Limb (tissue), 2 donors: ENCODE measurements at regions not wholly inside any gene's neighbourhood (a gene's known extent, or its start where the extent isn't known, plus 50 kb on each side); places are given as distances from the start of the nearest gene placed in this dataset.
A peak's percentile ranks its signal among the peaks of the same experiment; 100 is the strongest.
"Not testable (repeated sequence)": the region's sequence is repeated elsewhere in the genome, so short reads cannot be mapped to it uniquely, and the experiment has no call there.

Experiments used
- DNase-seq, 2 donors: peaks; one replicate each; pipeline ENCODE4 v3.0.0-alpha.2; 2016; ENCODE audit errors: extremely low spot score in 2 of 2

DNA sequence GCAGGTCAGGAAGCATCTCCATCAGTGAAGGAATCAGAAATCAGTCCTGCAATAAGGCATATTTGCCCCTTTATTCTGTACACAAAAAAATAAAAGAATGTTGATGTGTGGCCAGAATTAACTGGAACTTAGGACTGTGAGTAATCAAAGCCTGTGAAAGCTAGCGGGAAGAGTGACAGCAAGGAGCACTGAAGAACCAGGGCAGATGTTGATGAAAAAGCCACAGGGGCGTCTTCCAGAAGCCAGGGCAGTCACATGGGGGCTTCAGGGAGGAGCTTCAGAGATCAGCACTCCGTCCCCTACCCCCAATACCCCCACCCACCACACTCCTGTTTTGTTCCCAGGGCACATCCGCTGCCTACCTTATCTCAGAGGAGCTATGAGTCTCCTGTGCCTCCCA, 502.8 kb downstream of the AJAP1 start:
- no peak for DNase-seq

DNA sequence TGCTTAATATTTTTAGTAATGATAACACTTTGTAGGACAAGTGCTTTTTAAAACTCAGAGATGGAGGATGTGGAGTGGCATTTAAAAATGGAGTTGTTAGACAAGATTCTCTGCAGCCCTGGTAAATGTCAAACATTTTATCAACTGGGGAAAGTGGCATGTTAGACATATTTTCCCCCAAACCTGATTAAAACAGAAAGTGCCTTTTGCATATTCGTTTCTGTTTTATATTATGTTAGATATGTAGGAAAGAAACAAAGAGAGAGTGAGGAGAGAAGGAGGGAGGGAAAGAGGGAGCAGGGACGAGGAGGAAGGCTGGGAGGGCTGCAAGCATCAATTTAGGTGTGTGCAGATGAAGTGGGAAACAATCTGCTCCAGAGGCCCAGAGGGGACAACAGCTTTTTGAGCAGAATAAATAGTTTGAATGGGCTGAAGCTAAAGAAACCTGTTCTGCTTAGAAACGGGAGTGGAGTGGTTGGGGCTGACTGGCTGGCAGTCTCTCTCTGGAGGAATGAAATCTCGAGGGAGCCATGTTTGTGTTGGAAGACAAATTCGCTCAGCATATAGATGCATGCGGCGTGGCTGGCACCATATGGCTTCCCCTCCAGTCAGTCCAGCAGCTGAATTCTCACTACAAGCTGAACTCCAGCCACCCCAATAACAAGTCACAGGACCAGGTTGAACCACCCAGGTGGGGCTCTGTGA, 502.2 kb downstream of the AJAP1 start:
- DNase-seq, result no peak

DNA sequence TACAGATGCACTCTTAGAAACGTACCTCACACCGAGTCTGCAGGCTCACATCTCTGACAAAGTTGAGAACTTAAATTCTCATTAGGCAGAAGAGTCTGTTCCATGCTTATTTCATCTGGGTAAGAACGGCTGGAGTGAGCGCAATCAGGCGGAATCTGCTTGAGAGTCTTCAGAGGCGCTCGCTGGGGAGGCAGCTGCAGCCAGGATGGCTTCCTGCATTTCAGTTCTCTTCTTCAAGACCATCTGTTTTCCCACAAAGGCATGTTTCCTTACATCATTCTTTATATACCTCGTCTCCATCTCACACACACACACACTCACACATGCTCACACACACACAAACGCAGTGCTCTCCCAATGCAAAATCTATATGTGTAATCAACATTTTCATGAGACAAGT, 497.1 kb downstream of the AJAP1 start:
- DNase-seq, result peak in 1 of 2 donors; percentile 7

DNA sequence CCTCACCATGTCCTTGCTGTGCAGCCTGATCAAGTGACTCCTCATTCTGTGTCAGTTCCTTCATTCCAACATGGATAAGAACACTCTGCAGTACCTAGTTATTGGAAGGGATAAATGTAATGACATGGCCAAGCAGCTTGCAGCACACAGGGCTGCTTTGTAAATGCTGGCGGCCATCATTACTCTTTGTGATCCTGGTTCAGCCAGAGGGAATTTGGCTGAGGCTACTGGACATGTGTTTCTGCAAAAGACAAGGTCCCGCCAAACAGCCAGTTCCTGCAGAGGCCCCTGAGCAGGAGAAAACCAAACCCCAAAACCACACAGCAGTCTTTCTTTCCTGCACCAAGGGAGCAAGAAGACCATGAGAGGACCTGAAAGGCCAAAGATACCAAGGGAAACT, 495.8 kb downstream of the AJAP1 start:
- DNase-seq, result peak in 1 of 2 donors; percentile 2

DNA sequence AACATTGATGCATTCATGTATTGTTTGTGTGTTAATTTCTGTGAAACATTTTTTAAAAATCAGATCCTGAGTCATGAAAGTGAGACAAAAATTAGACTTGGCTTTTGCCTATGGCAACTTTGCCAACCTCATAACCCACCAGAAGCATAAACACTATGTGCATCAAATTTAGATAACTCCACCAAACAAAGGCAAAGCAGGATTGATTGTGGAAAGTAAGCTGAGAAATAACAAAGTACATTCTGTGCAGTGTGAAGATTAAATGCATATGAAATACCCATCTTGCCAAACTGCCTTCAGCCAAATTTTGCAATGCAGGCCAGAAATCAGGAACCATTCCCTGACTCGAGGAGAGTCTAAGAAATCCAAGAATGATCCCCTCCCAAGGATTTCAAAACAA, 493.4 kb downstream of the AJAP1 start:
- DNase-seq, result no peak

DNA sequence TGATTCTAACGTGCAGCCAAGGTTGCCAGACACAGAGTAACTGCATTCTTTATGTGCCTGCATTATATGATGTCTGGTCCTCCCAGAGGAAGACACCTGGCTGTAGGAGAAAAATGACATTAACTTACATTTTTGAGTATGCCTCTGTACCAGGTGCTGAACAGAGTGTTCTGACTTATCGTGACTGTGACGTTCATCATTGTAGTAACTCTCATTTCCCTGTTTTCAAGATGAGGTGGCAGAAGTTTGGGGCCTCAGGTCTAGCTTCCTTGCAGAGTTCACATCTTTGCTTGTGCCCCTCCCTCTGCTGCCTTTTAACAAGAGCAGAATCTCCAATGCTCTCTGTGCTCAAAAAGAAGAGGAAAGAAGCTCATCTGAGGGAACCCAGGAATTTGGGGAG, 488.0 kb downstream of the AJAP1 start:
- DNase-seq, result no peak

DNA sequence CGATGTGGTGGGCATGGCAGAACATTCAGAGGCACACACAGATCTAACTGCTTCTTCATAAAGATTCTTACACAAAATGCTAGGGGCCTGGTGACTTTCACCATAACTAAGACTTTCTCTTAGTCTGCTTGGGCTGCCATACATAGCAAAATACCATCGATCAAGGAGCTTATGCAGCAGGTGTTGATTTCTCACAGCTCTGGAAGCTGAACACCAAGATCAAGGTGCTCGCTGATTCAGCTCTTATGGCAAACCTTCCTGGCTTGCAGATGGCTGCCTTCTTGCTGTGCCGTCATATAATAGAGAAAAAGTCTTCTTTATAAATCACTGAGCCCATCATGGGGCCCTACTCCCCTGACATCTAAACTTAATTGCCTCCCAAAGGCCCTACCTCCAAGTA, 487.3 kb downstream of the AJAP1 start:
- no peak for DNase-seq

DNA sequence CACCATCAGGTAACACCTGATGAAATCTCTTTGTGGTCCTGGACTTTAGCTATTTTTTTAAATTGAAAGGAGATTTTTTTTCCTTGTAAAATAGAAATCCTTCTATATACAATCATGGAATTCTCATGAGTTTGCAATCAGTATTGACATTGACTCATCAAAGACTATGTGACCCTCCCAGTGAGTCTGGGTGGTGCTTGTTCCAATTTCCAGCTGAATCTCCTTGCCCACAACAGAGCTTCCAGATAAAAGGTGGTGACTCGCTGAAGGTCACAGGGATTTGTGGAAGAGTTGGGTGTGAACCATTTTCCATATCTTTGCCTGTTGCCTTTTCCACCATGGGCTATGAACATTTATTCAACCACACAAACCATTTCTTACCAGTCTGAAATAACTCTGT, 486.6 kb downstream of the AJAP1 start:
- DNase-seq, result no peak

DNA sequence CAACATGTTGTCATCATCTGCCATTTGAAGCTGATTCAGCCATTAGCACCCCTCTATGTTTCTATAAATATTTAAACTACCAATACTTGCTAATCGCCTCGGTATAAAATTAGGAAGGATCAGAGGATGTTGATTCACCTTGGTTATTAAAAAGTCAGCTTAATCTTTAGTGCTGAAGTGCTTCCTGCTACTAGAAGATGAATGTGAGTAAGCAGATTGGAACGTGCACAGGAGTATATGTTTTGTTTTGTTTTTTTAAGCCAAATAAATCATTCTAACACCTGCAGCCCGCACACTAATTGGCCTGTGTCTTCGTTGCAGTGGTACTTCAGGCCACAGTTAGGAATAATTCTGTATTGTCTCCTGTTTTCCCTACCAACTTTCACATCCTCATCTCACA, 485.7 kb downstream of the AJAP1 start:
- DNase-seq, result no peak

DNA sequence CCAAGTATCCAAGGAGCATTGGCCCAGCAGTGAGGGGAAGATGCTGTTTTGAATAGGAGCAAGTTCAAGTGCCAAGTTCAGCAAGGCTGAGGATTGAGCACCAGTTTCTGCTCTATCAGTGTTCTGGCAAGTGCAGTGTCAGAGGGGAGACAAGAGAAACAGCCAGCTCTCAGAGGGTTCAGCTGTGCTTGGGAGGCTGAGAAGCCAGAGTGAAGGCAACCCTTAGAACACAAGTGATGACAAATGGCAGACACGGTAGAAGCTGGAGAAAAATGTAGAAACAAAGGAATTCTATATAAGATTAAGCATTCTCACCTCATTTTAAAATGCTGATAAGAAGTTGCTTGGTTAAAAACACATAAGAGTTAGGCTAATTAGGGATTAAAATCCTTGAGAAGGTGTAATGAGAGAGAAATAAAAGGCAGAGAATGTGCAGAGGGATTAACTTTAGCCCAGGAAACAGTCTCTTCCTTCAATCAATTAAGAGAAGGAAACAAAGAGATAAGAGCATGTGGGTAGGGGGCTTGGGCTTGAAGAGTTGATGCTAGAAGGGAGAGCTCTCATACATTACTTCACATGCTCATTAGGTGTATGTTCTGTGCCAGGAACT, 475.4 kb downstream of the AJAP1 start:
- DNase-seq, result no peak

DNA sequence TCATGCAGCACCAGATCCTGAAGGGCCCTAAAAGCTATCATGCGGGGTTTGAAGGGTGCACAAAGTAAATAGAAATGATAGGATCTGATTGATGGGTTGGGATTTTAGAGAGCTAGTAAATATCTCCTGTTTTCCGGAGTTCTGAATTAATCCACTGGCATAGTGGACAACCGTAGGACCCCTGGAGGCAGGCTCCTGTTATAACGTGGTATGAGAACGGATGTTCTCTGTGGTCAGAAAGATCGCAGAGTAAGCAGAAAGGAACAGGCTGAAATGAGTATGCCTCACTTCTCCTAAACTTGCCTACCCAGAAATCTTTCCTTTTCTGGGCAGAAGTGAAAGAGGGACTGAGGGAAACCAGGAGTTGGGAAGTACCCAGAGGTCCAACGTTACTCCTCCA, 470.8 kb downstream of the AJAP1 start:
- no peak for DNase-seq

DNA sequence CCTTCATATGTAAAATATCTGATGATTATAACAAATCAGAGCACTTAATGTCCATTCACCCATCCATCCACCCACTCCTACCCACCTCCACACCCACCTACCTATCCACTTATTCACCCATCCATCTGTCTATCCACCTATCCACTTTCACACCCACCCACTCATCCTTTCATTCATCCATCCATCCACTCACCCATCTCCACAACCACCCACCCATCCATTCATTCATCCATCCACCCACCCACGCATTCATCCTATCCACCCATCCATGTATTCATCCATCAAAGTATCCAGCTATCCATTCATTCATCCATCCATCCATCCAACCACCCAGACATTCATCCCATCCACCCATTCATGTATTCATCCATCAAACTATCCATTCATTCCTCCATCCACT, 466.1 kb downstream of the AJAP1 start:
- no peak for DNase-seq

DNA sequence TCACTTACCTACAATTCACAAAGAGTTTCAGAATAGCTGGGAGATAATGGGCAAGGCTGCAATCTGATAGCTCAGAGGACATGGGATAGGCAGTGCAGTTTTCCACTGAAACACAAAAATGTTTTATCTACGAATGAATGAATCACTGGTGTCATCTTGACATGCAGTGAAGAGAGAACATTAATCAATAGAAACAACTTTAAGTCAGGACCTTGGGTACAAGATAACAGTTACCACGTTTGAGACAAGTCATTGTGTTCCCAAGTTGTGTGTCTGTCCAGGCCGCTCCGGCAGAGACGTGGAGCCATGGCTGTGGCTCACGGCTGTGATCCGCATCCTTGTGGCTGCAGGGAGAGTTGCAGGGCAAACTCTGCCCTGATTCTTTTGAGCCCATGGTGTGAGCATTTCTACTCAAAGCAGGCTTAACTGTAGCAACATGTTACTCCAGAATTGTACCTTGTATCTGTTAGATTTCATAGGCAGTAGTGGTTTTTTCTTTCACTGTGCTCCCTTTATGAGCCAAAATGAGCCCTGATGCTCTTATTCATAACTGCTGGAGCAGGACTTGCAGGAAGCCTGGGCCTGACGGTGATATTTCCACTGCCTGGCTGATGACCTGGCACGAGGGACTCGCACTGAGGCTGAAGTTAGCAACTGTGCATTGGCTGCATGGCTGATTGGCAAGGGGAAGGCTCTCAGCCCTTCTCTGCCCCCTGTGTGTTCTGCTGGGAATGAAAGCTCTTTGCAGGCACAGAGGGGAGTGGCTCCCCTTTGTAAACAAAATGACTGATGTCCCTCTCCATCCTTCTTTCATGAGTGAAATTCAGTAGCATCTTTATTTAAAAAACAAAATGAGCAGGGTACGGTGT, 465.2 kb downstream of the AJAP1 start:
- no peak for DNase-seq

DNA sequence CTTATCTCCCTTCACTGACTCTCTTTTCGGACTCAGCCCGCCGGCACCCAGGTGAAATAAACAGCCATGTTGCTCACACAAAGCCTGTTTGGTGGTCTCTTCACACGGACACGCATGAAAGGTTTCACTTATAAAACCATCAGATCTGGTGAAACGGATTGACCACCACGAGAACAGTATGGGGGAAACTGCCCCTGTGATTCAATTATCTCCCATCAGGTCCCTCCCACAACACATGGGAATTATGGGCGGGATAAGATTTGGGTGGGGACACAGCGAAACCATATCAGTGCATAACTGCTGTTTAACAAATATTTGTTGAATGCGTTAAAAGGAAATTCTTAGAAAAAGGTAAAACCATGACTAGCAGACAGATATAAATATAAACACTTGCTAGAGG, 464.4 kb downstream of the AJAP1 start:
- DNase-seq, result not testable (repeated sequence)

DNA sequence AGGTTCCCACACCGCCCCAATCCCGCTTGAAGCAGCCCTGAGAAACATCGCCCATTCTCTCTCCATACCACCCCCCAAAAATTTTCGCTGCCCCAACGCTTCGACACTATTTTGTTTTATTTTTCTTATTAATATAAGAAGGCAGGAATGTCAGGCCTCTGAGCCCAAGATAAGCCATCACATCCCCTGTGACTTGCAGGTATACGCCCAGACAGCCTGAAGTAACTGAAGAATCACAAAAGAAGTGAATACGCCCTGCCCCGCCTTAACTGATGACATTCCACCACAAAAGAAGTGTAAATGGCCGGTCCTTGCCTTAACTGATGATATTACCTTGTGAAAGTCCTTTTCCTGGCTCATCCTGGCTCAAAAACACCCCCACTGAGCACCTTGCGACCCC, 463.9 kb downstream of the AJAP1 start:
- not testable (repeated sequence) for DNase-seq

DNA sequence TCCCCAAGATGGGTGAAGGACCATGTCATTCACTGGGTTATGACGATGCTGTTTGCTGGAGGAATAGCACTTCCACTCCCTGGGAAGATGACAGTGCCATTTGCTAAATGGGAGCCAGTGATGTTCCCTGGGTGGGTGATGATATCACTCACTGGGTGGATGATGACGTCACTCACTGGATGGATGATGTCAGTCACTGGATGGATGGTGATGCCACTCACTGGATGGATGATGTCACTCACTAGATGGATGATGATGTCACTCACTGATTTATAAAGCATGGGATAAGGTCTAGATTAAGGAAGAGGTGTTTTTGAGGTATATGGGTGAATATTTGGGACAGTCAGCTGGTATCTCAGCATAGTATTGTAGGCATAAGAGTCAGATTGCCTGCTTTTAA, 457.2 kb downstream of the AJAP1 start:
- DNase-seq, result no peak

DNA sequence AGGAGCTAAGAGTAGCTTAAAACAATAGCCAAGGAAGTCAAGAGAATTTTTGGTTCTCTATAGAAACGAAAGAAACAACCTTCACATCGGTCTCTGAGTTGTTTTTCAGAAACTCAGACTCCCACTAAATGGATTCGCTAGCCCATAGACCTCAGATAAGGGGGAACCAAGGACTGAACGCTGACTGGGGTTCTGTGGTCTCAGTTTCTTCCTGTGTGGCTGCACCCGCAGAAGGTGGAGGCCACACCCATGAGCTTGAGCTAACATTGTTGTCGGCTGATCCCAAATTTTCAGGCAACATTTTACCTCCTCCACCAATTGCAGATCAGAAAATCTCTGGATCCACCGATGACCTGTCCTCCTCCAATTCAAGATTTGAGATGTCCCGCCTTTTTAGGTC, 456.1 kb downstream of the AJAP1 start:
- DNase-seq, result no peak

DNA sequence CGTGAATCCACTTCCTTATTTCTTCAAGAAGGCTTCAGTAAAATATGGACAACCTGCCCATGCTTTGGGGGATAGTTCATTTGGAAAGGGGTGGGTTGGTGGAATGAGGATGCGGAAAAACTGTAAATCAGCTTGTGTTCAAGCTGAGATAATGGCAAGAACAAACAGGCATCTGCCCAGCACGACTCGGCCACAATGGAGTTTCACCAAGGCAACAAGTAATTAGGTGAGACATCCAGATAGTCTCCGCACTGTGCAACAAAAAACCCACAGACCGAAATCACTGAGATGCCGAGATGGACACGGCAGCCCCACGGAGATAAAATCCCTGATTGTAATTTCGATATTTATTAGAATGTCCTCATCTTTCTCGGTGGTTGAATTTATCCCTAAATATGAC, 455.2 kb downstream of the AJAP1 start:
- no peak for DNase-seq

DNA sequence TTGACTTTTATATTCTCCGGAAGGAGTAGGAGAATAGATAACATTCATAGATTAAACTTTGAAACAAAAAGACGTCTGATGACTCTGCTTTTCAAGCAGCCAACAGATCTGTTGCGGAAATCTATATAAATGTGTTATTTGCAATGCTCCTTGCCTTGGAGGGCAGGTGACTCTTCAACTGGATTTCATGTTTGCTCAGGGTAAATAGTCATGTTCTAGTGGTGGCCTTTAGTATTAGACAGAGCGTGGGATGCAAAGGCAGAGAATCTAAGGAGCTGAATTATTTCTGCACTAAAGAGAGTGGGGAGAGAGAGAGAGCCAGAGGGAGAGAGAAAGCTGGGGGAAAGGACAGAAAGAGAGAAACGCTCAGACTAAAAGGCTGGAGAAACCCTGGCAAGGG, 454.3 kb downstream of the AJAP1 start:
- DNase-seq, result no peak

DNA sequence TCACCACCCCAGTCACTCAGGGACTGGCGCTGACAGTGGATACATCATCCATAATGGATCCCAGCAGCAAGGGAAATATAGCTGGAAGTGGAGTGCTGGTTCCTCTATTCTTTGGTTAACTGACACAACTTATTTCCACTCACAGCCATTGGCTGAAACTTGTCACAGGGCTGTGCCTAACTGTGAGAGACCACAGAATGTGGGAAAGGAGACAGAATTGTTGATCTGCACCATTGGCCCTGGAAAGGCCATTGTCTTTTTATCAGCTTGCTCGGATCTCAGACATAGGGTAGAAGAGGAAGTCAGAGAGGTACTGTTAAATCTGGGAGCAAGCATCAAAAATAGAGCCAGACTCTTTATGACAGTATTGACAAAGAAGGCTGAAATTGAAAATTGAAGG, 451.3 kb downstream of the AJAP1 start:
- no peak for DNase-seq

DNA sequence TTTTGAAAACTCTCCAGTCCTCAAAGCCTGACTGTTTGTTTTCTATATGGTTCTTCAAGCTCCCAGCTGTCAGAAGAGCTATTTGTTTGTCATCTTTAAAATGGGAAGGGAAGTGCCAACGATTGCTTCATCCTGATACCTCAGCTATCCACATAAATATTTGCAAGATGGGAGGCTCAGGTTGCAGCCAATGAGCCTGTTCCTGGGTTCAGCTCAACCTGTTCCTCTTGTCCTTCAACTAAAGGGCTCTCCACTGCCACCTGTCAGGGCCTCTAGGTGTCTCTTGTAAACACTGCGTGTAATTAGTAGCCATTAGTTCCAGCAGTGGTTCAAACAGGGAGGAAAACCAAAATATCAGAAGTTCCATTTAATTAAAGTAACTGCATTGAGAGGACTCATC, 445.1 kb downstream of the AJAP1 start:
- DNase-seq, result no peak

DNA sequence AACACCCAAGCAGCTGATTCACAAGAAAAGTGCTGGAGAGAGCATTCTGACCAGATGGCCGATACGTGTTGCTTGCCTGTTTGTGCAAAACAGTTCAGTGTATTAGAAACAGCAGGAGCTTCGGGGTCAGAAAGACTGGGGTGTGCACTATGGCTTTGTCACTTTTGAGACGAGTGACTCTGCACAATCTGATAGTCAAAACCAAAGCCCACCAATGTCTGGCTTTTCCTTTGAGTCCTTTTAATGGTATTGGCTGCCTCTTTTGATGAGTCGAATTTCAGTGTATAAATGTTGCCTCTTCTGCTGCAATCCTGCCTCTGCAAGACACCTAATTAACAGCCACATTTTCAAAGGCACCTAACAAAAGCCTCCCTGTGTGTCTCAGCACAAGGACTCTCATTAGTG, 444.6 kb downstream of the AJAP1 start:
- DNase-seq, result no peak

DNA sequence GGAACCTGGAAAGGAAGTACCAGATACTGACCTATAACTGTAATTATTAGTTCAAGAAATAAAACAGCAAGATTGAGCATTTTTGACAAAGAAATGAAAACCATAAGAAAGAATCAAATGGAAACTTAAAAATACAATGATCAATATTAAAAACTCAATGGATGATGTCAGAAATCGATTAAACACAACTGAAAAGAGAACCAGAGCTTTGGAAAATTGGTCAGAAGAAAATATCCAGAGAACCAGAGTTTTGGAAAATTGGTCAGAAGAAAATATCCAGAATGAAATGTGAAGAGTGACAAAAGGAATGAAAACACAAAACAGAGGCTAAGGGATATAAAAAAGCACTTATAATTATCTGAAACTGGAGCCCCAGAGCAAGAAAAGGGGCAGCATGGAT, 438.6 kb downstream of the AJAP1 start:
- DNase-seq, result no peak
